HFF-Myc (cell line): ENCODE measurements at regions not wholly inside any gene's neighbourhood (a gene's known extent, or its start where the extent isn't known, plus 50 kb on each side); places are given as distances from the start of the nearest gene placed in this dataset.

Source experiments
- DNase-seq: peaks from one replicate; pipeline ENCODE4 v3.0.0-alpha.2; 2011; ENCODE audit warnings: low read depth; ENCODE audit errors: extremely low read depth
- H3K4me3 ChIP-seq: replicated peaks from 2 replicates; pipeline ENCODE4 v1.5.1; 2011; ENCODE audit warnings: low read depth, mild to moderate bottlenecking, control low read depth, low read length
- TF ChIP-seq, protein P1 (sequence below): IDR thresholded peaks from 2 replicates; pipeline ENCODE4 v1.5.1; 2012; ENCODE audit warnings: mild to moderate bottlenecking, low read depth, low read length, control low read depth; ENCODE audit errors: missing control alignments

GRCh38 chr12:25852792-25853191, 105.7 kb upstream of the RASSF8 start:
- DNase-seq = no peak
- H3K4me3 ChIP-seq = no peak overlapping the region
- TF ChIP-seq, protein P1, sequence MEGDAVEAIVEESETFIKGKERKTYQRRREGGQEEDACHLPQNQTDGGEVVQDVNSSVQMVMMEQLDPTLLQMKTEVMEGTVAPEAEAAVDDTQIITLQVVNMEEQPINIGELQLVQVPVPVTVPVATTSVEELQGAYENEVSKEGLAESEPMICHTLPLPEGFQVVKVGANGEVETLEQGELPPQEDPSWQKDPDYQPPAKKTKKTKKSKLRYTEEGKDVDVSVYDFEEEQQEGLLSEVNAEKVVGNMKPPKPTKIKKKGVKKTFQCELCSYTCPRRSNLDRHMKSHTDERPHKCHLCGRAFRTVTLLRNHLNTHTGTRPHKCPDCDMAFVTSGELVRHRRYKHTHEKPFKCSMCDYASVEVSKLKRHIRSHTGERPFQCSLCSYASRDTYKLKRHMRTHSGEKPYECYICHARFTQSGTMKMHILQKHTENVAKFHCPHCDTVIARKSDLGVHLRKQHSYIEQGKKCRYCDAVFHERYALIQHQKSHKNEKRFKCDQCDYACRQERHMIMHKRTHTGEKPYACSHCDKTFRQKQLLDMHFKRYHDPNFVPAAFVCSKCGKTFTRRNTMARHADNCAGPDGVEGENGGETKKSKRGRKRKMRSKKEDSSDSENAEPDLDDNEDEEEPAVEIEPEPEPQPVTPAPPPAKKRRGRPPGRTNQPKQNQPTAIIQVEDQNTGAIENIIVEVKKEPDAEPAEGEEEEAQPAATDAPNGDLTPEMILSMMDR = no peak

DNA sequence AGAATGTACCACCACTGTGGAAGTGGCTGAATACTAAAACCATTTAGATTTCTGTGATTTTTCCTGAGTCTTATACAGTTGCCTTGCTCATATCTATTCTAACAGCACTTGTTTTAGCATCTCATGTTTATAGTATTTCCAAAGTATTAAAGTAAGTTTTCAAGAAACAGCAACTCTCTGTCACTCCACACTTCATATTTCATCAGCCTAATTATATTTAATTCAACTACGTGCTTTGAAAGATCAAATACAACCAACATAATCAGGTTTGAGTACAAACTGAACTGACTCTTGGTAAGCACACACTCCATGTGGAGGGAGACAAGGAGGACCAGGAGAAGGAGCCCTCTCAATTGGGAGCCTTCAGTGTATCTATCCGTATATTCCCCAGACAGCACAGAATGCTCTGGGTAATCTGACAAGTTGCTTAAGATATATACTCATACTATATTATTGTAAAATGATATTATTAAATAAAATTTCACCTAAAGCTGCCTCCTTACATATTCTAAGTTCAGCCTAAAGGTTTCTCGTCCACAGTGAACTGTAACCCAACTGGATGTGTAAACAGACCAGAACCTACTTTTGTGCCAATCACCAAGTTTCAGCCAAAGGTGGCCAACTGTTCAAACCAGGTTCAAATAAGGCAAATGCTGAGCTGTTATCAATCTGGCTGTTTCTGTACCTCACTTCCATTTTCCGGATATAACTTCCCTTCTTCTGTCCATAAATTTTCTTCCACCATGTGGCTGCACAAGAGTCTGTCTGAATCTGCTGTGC, 105.0 kb upstream of the RASSF8 start:
- no peak for DNase-seq
- TF ChIP-seq, protein P1 = no peak
- H3K4me3 ChIP-seq = no peak overlapping the region

DNA sequence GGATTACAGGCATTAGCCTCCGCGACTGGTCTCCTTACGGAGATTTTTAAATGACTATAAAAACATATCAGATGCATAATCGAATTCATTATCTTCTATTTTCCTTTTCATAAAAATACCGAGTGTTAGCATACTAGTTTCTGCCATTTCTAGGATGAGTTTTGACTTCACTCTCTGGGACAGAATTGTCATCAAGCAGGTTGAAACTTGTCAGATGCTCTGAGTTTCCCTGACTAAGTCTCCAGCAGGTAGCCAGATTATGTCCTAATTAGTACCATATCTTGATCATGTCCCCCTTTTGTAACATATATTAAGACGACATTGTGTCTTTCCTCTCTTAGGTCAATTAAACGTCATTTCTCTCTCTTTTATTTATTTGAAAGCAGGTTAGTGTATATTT, 103.5 kb upstream of the RASSF8 start:
- TF ChIP-seq, protein P1 = no peak
- DNase-seq = no peak
- H3K4me3 ChIP-seq = no peak overlapping the region

GRCh38 chr12:25855716-25856115, 102.8 kb upstream of the RASSF8 start:
- TF ChIP-seq, protein P1 = no peak
- no peak overlapping the region for H3K4me3 ChIP-seq
- no peak for DNase-seq

GRCh38 chr12:25859976-25860375, 98.5 kb upstream of the RASSF8 start:
- H3K4me3 ChIP-seq = no peak overlapping the region
- TF ChIP-seq, protein P1 = no peak
- no peak for DNase-seq

DNA sequence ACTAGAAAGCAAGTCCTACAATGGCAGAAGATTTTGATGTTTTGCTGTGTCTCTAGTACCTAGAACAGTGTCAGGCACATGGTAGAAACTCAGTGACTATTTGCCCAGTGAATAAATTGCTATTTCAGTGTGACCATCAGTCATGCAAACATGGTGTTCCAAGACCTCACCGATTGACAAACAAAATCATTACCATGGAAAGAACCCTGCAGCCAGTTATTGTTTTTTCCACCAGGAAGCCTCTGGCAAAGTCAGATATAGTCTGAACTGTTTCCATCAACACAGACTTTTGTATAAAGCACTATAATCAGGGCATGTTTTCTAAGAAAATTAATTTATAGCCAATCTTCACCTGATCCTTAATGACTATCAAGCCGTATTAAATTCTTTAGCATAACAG, 97.3 kb upstream of the RASSF8 start:
- DNase-seq = no peak
- H3K4me3 ChIP-seq = no peak overlapping the region
- TF ChIP-seq, protein P1 = no peak
